Smooth muscle cell (in vitro differentiated cells): ENCODE measurements at regions not wholly inside any gene's neighbourhood (a gene's known extent, or its start where the extent isn't known, plus 50 kb on each side); places are given as distances from the start of the nearest gene placed in this dataset.

ENCODE experiments used
- DNase-seq: peaks from one replicate; lab custom pipeline; 2025; ENCODE audit not compliant: unreplicated experiment; lab: John Stamatoyannopoulos, UW
- H2AFZ ChIP-seq: fragments of 200-600 bp; sonication (generic); 2 replicates; pipeline ENCODE4 v1.6.0; 2016; ENCODE audit warnings: antibody characterized with exemption, low read depth, mild to moderate bottlenecking
- H3F3A ChIP-seq: fragments of 200-600 bp; sonication (generic); 2 replicates; pipeline ENCODE4 v1.6.0; 2017; ENCODE audit warnings: antibody characterized with exemption, low read depth
- H3K27ac ChIP-seq: fragments of 200-600 bp; sonication (generic); 2 replicates; pipeline ENCODE4 v1.5.1; 2016; ENCODE audit warnings: low read depth, mild to moderate bottlenecking
- H3K27me3 ChIP-seq: fragments of 200-600 bp; sonication (generic); 2 replicates; pipeline ENCODE4 v1.6.1; 2016; ENCODE audit warnings: low read depth, mild to moderate bottlenecking
- H3K36me3 ChIP-seq: fragments of 200-600 bp; sonication (generic); 2 replicates; pipeline ENCODE4 v1.5.1; 2016; ENCODE audit warnings: low read depth
- H3K4me1 ChIP-seq: fragments of 200-600 bp; sonication (generic); 2 replicates; pipeline ENCODE4 v1.5.1; 2016; ENCODE audit warnings: low read depth
- H3K4me2 ChIP-seq: fragments of 200-600 bp; sonication (generic); 2 replicates; pipeline ENCODE4 v1.6.0; 2016; ENCODE audit warnings: mild to moderate bottlenecking
- H3K4me3 ChIP-seq: fragments of 200-600 bp; sonication (generic); 2 replicates; pipeline ENCODE4 v1.5.1; 2016; ENCODE audit warnings: mild to moderate bottlenecking
- H3K79me2 ChIP-seq: fragments of 200-600 bp; sonication (generic); 2 replicates; pipeline ENCODE4 v1.6.0; 2016; ENCODE audit warnings: low read depth, mild to moderate bottlenecking
- H3K9ac ChIP-seq: fragments of 200-600 bp; sonication (generic); 2 replicates; pipeline ENCODE4 v1.6.0; 2016; ENCODE audit warnings: low read depth
- H3K9me3 ChIP-seq: fragments of 200-600 bp; sonication (generic); replicated peaks from 2 replicates; pipeline ENCODE4 v1.5.1; 2016; ENCODE audit warnings: low read depth
- H4K20me1 ChIP-seq: fragments of 200-600 bp; sonication (generic); 2 replicates; pipeline ENCODE4 v1.6.0; 2016; ENCODE audit warnings: low read depth
- CTCF ChIP-seq: fragments of 200-600 bp; sonication (generic); IDR thresholded peaks from 2 replicates; pipeline ENCODE4 v1.5.1; 2017; ENCODE audit warnings: borderline replicate concordance, mild to moderate bottlenecking, antibody characterized with exemption; ENCODE audit not compliant: insufficient read depth, poor library complexity, severe bottlenecking
- WGBS: methylation state at CpG from one replicate; pipeline ENCODE4 v1.1.7; 2016; ENCODE audit warnings: low lambda C conversion rate; 5-methylcytosine and 5-hydroxymethylcytosine counted together

- H3K27me3 ChIP-seq: peaks cover 7% of the 10 kb centered on the region
- H3K79me2 ChIP-seq: no peaks in the 10 kb centered on the region
- WGBS: 97% methylated on average over 9 of the region's 9 CpGs
- no peaks in the 10 kb centered on the region for H3K9me3 ChIP-seq
- H3K36me3 ChIP-seq: no peaks in the 10 kb centered on the region
- no peak for TF ChIP-seq CTCF
- no peaks in the 10 kb centered on the region for H4K20me1 ChIP-seq
- H3K4me1 ChIP-seq: peaks cover 6% of the 10 kb centered on the region
- no peak overlapping the region for H3K4me2 ChIP-seq
- no peak overlapping the region for H3K4me3 ChIP-seq
- H2AFZ ChIP-seq: no peak overlapping the region
- no peaks in the 10 kb centered on the region for H3F3A ChIP-seq
- no peak overlapping the region for H3K27ac ChIP-seq
- DNase-seq: no peak
- no peak overlapping the region for H3K9ac ChIP-seq
Measured at GRCh38 chr2:9762941-9763340, 80.3 kb upstream of the TAF1B start.

GRCh38 chr2:9763356-9764152 lies 79.7 kb upstream of the TAF1B start:
- WGBS: 72% methylated on average over 7 of the region's 7 CpGs
- DNase-seq: no peak

GRCh38 chr2:9764153-9764778 lies 79.0 kb upstream of the TAF1B start:
- no peak for DNase-seq
- H3K27me3 ChIP-seq: peaks cover 7% of the 10 kb centered on the region
- H2AFZ ChIP-seq: no peak overlapping the region
- no peaks in the 10 kb centered on the region for H4K20me1 ChIP-seq
- H3K79me2 ChIP-seq: no peaks in the 10 kb centered on the region
- H3K36me3 ChIP-seq: no peaks in the 10 kb centered on the region
- H3K9me3 ChIP-seq: no peaks in the 10 kb centered on the region
- no peaks in the 10 kb centered on the region for H3F3A ChIP-seq
- H3K4me1 ChIP-seq: peaks cover 5% of the 10 kb centered on the region
- H3K9ac ChIP-seq: no peak overlapping the region
- no peak for TF ChIP-seq CTCF
- 91% methylated on average over 7 of the region's 7 CpGs for WGBS
- H3K27ac ChIP-seq: no peak overlapping the region
- no peak overlapping the region for H3K4me3 ChIP-seq
- no peak overlapping the region for H3K4me2 ChIP-seq

More at GRCh38 chr2:9763356-9764152, 79.7 kb upstream of the TAF1B start:
- Histone ChIP-seq H3K79me2 (no peaks in the 10 kb centered on the region), H3K9me3 (no peaks in the 10 kb centered on the region), H3K27ac (no peak overlapping the region), H3F3A (no peaks in the 10 kb centered on the region), H3K4me2 (no peak overlapping the region), H3K4me1 (peaks cover 4% of the 10 kb centered on the region), H4K20me1 (no peaks in the 10 kb centered on the region), H3K27me3 (peaks cover 7% of the 10 kb centered on the region), H3K4me3 (no peak overlapping the region), H3K9ac (no peak overlapping the region), H3K36me3 (no peaks in the 10 kb centered on the region), H2AFZ (no peak overlapping the region)
- no peak for TF ChIP-seq CTCF
